Endodermal cell (in vitro differentiated cells): ENCODE measurements at regions not wholly inside any gene's neighbourhood (a gene's known extent, or its start where the extent isn't known, plus 50 kb on each side); places are given as distances from the start of the nearest gene placed in this dataset.

Experiments used
- DNase-seq: peaks from one replicate; pipeline ENCODE4 v3.0.0-alpha.2; 2017
- H3K27ac ChIP-seq: 2 replicates; pipeline ENCODE4 v1.5.1; 2013; ENCODE audit warnings: mild to moderate bottlenecking, low read depth, low read length, moderate library complexity
- H3K27me3 ChIP-seq: 2 replicates; pipeline ENCODE4 v1.6.1; 2013; ENCODE audit warnings: mild to moderate bottlenecking, low read length, moderate library complexity; ENCODE audit not compliant: insufficient read depth, control insufficient read depth, poor library complexity, severe bottlenecking
- H3K36me3 ChIP-seq: 2 replicates; pipeline ENCODE4 v1.7.0; 2013; ENCODE audit warnings: mild to moderate bottlenecking, low read length, moderate library complexity; ENCODE audit not compliant: control insufficient read depth, insufficient read depth
- H3K4me1 ChIP-seq: one replicate; pipeline ENCODE4 v1.7.0; 2013; ENCODE audit warnings: low read length; ENCODE audit not compliant: control insufficient read depth, insufficient read depth
- H3K4me3 ChIP-seq: 2 replicates; pipeline ENCODE4 v1.5.1; 2013; ENCODE audit warnings: mild to moderate bottlenecking, low read length, moderate library complexity
- H3K9ac ChIP-seq: 2 replicates; pipeline ENCODE4 v1.6.1; 2013; ENCODE audit warnings: mild to moderate bottlenecking, low read length, moderate library complexity; ENCODE audit not compliant: poor library complexity, severe bottlenecking; ENCODE audit errors: extremely low read depth
- H3K9me3 ChIP-seq: 2 replicates; pipeline ENCODE4 v1.6.1; 2013; ENCODE audit warnings: mild to moderate bottlenecking, low read length, moderate library complexity; ENCODE audit not compliant: control insufficient read depth
- H3K27ac Mint-ChIP-seq: 2 replicates; pipeline ENCODE4 v1.8.0; 2020; ENCODE audit warnings: mixed read lengths
- H3K27me3 Mint-ChIP-seq: 2 replicates; pipeline ENCODE4 v1.8.0; 2021; ENCODE audit warnings: mild to moderate bottlenecking, mixed read lengths; ENCODE audit not compliant: insufficient read depth
- H3K36me3 Mint-ChIP-seq: 2 replicates; pipeline ENCODE4 v1.8.0; 2020; ENCODE audit warnings: low read depth, mixed read lengths
- H3K4me1 Mint-ChIP-seq: 2 replicates; pipeline ENCODE4 v1.8.0; 2020; ENCODE audit warnings: mixed read lengths
- H3K4me3 Mint-ChIP-seq: 2 replicates; pipeline ENCODE4 v1.8.0; 2020; ENCODE audit warnings: mild to moderate bottlenecking, moderate library complexity, mixed read lengths
- H3K9me3 Mint-ChIP-seq: 2 replicates; pipeline ENCODE4 v1.8.0; 2020; ENCODE audit warnings: mild to moderate bottlenecking, mixed read lengths
- CTCF ChIP-seq: fragments of 200-600 bp; sonication (generic); conservative IDR thresholded peaks from 2 replicates; pipeline ENCODE4 v1.5.0; 2021; ENCODE audit warnings: antibody characterized with exemption, mild to moderate bottlenecking
- WGBS, 2 experiments: methylation state at CpG; one replicate each; pipeline versions ENCODE4 v1.1.5 to v1.1.7; 2013; ENCODE audit warnings: missing lambda C conversion rate in 2 of 2, mixed read lengths in 1 of 2; ENCODE audit not compliant: insufficient coverage in 1 of 2, insufficient read length in 1 of 2; 5-methylcytosine and 5-hydroxymethylcytosine counted together

GRCh38 chr5:91929522-91929817, 546.4 kb upstream of the ARRDC3 start:
- no peak overlapping the region for H3K4me3 Mint-ChIP-seq
- no peak overlapping the region for H3K4me3 ChIP-seq
- H3K9me3 ChIP-seq, result no peaks in the 10 kb centered on the region
- 82% methylated on average over 1 of the region's 1 CpG; no CpG with 5 or more reads in 1 of the 2 experiments for WGBS, 2 experiments
- TF ChIP-seq CTCF, result peak; percentile 45
- H3K27me3 ChIP-seq, result no peaks in the 10 kb centered on the region
- no peak overlapping the region for H3K9ac ChIP-seq
- no peaks in the 10 kb centered on the region for H3K36me3 Mint-ChIP-seq
- peaks cover 3% of the 10 kb centered on the region for H3K4me1 Mint-ChIP-seq
- no peaks in the 10 kb centered on the region for H3K9me3 Mint-ChIP-seq
- DNase-seq, result no peak
- H3K27ac Mint-ChIP-seq, result no peak overlapping the region
- H3K27me3 Mint-ChIP-seq, result no peaks in the 10 kb centered on the region
- H3K4me1 ChIP-seq, result no peaks in the 10 kb centered on the region
- no peak overlapping the region for H3K27ac ChIP-seq
- H3K36me3 ChIP-seq, result no peaks in the 10 kb centered on the region

GRCh38 chr5:91928754-91929521, 545.8 kb upstream of the ARRDC3 start:
- H3K36me3 Mint-ChIP-seq, result no peaks in the 10 kb centered on the region
- no peak overlapping the region for H3K4me3 Mint-ChIP-seq
- DNase-seq, result no peak
- no peak overlapping the region for H3K27ac Mint-ChIP-seq
- Histone ChIP-seq H3K4me3 (no peak overlapping the region), H3K27me3 (no peaks in the 10 kb centered on the region), H3K4me1 (no peaks in the 10 kb centered on the region), H3K9me3 (no peaks in the 10 kb centered on the region), H3K27ac (no peak overlapping the region), H3K36me3 (no peaks in the 10 kb centered on the region), H3K9ac (no peak overlapping the region)
- peaks cover 3% of the 10 kb centered on the region for H3K4me1 Mint-ChIP-seq
- no peaks in the 10 kb centered on the region for H3K27me3 Mint-ChIP-seq
- H3K9me3 Mint-ChIP-seq, result no peaks in the 10 kb centered on the region
- TF ChIP-seq CTCF, result peak; percentile 84
- WGBS, 2 experiments, result 90 to 100% methylated on average over 1 of the region's 1 CpG

GRCh38 chr5:91927439-91927838, 544.3 kb upstream of the ARRDC3 start:
- no peak for TF ChIP-seq CTCF
- Histone ChIP-seq H3K27ac (no peak overlapping the region), H3K9me3 (no peaks in the 10 kb centered on the region), H3K36me3 (no peaks in the 10 kb centered on the region), H3K4me3 (no peak overlapping the region), H3K4me1 (no peaks in the 10 kb centered on the region), H3K9ac (no peak overlapping the region), H3K27me3 (no peaks in the 10 kb centered on the region)
- H3K36me3 Mint-ChIP-seq, result no peaks in the 10 kb centered on the region
- no peak overlapping the region for H3K27ac Mint-ChIP-seq
- no CpG with 5 or more reads among the region's 2 CpGs for WGBS, 2 experiments
- no peaks in the 10 kb centered on the region for H3K9me3 Mint-ChIP-seq
- H3K4me1 Mint-ChIP-seq, result peaks cover 3% of the 10 kb centered on the region
- no peak overlapping the region for H3K4me3 Mint-ChIP-seq
- no peak for DNase-seq
- H3K27me3 Mint-ChIP-seq, result no peaks in the 10 kb centered on the region
